Kidney (tissue), 13 donors: ENCODE measurements at regions not wholly inside any gene's neighbourhood (a gene's known extent, or its start where the extent isn't known, plus 50 kb on each side); places are given as distances from the start of the nearest gene placed in this dataset.
A peak's percentile ranks its signal among the peaks of the same experiment; 100 is the strongest.

ENCODE experiments used
- DNase-seq, 5 donors: peaks; one replicate each; pipeline ENCODE4 v3.0.0-alpha.2; 2013 to 2020
- FAIRE-seq: peaks from 2 replicates; lab custom pipeline; 2012; peaks lifted over from hg19 to GRCh38; lab: Jason Lieb, UNC
- H3K27ac ChIP-seq, 2 donors: one replicate each; pipeline ENCODE4 v1.7.0; 2013; ENCODE audit warnings: low read depth in 2 of 2, low read length in 2 of 2, inconsistent platforms in 1 of 2
- H3K27me3 ChIP-seq: one replicate; pipeline ENCODE4 v1.7.1; 2013; ENCODE audit warnings: low read length, inconsistent platforms; ENCODE audit not compliant: control insufficient read depth, insufficient read depth
- H3K36me3 ChIP-seq, 3 donors: one replicate each; pipeline versions ENCODE4 v1.7.0 to v1.7.1; 2013; ENCODE audit warnings: low read length in 3 of 3, control low read depth in 1 of 3, inconsistent platforms in 1 of 3; ENCODE audit not compliant: insufficient read depth in 3 of 3, control insufficient read depth in 2 of 3
- H3K4me1 ChIP-seq, 3 donors: one replicate each; pipeline versions ENCODE4 v1.7.0 to v1.7.1; 2013; ENCODE audit warnings: low read length in 3 of 3, inconsistent platforms in 1 of 3, low read depth in 1 of 3; ENCODE audit not compliant: control insufficient read depth in 2 of 3, insufficient read depth in 2 of 3
- H3K4me3 ChIP-seq, 3 donors: one replicate each; pipeline versions ENCODE4 v1.7.0 to v1.8.1; 2013; ENCODE audit warnings: low read length in 3 of 3, control low read depth in 1 of 3, inconsistent platforms in 1 of 3
- H3K9ac ChIP-seq, 3 donors: one replicate each; pipeline versions ENCODE4 v1.7.0 to v1.7.1; 2013; ENCODE audit warnings: low read length in 3 of 3, control low read depth in 1 of 3, inconsistent platforms in 1 of 3
- H3K9me3 ChIP-seq, 3 donors: one replicate each; pipeline versions ENCODE4 v1.7.0 to v1.7.1; 2013; ENCODE audit warnings: low read length in 3 of 3, control low read depth in 1 of 3, inconsistent platforms in 1 of 3; ENCODE audit not compliant: control insufficient read depth in 2 of 3, insufficient read depth in 1 of 3
- intact Hi-C: fragments of 100-400 bp; cut with DNase I; formaldehyde crosslinking; loops from one replicate; pipeline ENCODE4 v1.11.1; 2022
- TF ChIP-seq, protein P1 (sequence below): IDR thresholded peaks from 3 replicates; pipeline ENCODE4 v1.5.1; 2012; ENCODE audit warnings: mild to moderate bottlenecking, moderate library complexity, borderline replicate concordance; ENCODE audit not compliant: insufficient read depth; ENCODE audit errors: extremely low read depth
- donor health status: control.
- donor health status: control.
- donor health status: control.
- donor health status: control.
- donor health status: control.
- donor health status: DM: yes; HTN: yes; CAD: no.
- donor health status: Normal renal cell carcinoma (clear cell type).

DNA sequence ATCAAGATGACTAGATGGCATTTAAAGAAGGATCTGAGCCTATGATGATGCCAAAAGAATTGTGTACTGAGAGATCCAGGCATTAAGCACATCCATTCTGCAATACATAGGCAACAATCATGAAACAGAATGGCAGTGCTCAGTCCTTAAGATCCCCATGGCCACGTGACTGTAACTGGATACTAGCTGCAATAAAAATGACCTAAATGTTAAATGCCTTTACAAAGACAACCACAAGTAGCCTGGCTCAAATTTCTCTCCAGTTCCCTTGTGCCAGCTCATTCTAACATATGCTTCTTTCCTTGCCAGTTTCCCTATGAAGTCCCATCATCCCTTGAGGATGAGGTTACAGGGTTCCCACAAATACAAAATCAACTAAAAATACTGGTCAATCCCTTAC is 148.3 kb upstream of the GHR start:
- DNase-seq, result peak in 2 of 5 donors; percentile 38 to 48
- no peak for FAIRE-seq
- intact Hi-C loops, result no loop called here

DNA sequence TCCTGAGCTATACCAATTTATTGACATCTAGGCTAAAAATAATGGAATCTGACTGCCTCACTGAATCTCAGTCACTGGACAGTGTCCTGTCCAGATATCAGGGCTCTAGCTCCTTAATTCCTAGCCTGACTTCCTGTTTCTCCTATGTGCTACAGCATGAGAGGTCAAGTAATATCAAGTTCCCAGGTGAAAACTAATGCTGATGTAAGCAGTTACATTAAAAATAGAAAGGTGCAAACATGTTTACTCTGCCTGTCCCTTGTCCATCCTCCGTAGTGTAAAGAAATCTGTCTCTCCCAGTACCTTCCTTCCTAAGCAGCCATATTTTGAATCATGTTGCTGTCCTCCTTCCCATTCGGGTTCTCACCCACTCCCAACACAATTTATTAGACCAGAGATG is 145.9 kb upstream of the GHR start:
- no peak overlapping the region for H3K27ac ChIP-seq
- no peaks in the 10 kb centered on the region for H3K27me3 ChIP-seq
- intact Hi-C loops, result no loop called here
- no peak overlapping the region for H3K9ac ChIP-seq
- no peak for DNase-seq
- TF ChIP-seq, protein P1, sequence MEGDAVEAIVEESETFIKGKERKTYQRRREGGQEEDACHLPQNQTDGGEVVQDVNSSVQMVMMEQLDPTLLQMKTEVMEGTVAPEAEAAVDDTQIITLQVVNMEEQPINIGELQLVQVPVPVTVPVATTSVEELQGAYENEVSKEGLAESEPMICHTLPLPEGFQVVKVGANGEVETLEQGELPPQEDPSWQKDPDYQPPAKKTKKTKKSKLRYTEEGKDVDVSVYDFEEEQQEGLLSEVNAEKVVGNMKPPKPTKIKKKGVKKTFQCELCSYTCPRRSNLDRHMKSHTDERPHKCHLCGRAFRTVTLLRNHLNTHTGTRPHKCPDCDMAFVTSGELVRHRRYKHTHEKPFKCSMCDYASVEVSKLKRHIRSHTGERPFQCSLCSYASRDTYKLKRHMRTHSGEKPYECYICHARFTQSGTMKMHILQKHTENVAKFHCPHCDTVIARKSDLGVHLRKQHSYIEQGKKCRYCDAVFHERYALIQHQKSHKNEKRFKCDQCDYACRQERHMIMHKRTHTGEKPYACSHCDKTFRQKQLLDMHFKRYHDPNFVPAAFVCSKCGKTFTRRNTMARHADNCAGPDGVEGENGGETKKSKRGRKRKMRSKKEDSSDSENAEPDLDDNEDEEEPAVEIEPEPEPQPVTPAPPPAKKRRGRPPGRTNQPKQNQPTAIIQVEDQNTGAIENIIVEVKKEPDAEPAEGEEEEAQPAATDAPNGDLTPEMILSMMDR, result no peak
- FAIRE-seq, result no peak
- H3K4me3 ChIP-seq, result no peak overlapping the region
- no peaks in the 10 kb centered on the region for H3K4me1 ChIP-seq
- H3K9me3 ChIP-seq, result no peaks in the 10 kb centered on the region
- no peaks in the 10 kb centered on the region for H3K36me3 ChIP-seq

More for the DNA sequence above, 148.3 kb upstream of the GHR start:
- TF ChIP-seq, protein P1, result no peak
- Histone ChIP-seq H3K27ac (no peak overlapping the region), H3K9me3 (no peaks in the 10 kb centered on the region), H3K4me3 (no peak overlapping the region), H3K4me1 (no peaks in the 10 kb centered on the region), H3K9ac (no peak overlapping the region), H3K27me3 (no peaks in the 10 kb centered on the region), H3K36me3 (no peaks in the 10 kb centered on the region)

DNA sequence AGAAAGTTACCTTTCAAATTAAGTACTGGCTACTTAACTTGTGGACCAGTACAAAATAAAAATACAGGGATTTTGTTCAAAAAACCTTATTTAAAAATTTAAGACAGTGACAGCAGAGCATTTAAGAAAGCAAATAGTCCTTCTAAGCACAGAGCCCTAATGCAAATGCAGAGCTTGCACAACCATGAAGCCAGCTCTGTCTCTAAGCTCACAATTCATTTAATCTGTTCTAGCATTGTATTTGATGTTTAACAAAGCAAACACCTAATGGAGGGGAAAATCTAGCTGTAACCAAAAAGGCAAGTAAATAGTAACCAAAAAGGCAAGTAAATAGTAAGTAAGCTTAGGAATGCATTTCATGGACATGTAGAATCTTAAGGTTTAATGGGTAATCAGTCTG is 138.7 kb upstream of the GHR start:
- Histone ChIP-seq H3K27ac (no peak overlapping the region), H3K27me3 (no peaks in the 10 kb centered on the region), H3K9ac (no peak overlapping the region), H3K36me3 (no peaks in the 10 kb centered on the region), H3K4me1 (no peaks in the 10 kb centered on the region), H3K9me3 (no peaks in the 10 kb centered on the region), H3K4me3 (no peak overlapping the region)
- intact Hi-C loops, result no loop called here
- TF ChIP-seq, protein P1, result no peak
- no peak for FAIRE-seq
- no peak for DNase-seq

DNA sequence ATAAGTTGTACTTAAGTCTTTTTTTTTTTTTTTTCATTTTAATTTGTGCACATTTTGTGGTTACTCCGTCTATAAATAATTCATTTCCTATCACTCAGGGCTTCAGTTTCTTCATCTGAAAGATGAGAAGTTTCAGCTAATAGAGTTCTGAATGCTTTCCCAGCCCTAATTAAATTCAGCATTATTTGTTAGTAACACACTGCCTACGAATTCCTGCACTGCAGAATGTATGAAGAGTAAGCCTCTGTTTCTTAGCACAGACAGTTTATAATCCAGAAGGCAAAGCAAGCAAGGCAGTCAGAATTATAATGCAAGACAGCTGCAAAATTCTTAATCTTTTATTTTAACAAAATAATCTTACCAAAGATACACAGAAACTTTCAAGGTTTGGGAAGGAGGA is 138.0 kb upstream of the GHR start:
- Histone ChIP-seq H3K9me3 (no peaks in the 10 kb centered on the region), H3K36me3 (no peaks in the 10 kb centered on the region), H3K4me3 (no peak overlapping the region), H3K9ac (no peak overlapping the region), H3K27me3 (no peaks in the 10 kb centered on the region), H3K4me1 (no peaks in the 10 kb centered on the region), H3K27ac (no peak overlapping the region)
- FAIRE-seq (no peak), DNase-seq (no peak)
- TF ChIP-seq, protein P1, result no peak
- intact Hi-C loops, result no loop called here
